ENCODE measurements at regions not wholly inside any gene's neighbourhood (a gene's known extent, or its start where the extent isn't known, plus 50 kb on each side); places are given as distances from the start of the nearest gene placed in this dataset.

DNA sequence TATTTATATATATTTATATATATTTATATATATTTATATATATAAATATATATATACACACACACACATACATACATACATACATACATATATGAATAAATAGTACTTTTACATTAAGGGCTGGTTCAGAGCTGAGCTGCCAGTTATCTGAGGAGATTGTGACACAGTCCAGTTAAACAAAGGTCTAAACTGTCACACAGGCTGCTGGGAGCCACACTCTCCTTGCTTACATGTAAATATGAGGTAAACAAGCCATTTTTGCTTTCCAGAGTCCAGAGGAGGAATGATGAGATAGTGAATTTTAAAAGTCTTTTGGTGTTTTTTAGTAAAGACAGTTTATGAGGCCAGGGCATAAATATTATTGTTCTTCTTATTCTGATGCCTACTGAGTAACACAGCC is 377.5 kb upstream of the PIK3C3 start:
- H3K14ac ChIP-seq (ENCODE audit: insufficient read length), result no peak overlapping the region
- no peak overlapping the region for H2BK120ac ChIP-seq (replicated peaks; ENCODE audit: low read depth, low read length)
- no peak overlapping the region for H2BK5ac ChIP-seq (ENCODE audit: low read depth, low read length)
- no peak overlapping the region for H3K56ac ChIP-seq (replicated peaks; ENCODE audit: insufficient read length, low read depth, low read length)
- no peak overlapping the region for H2BK20ac ChIP-seq (ENCODE audit: low read length)
- H3K4me2 ChIP-seq (ENCODE audit: insufficient read depth in 1 of 2, low read depth in 2 of 2, low read length in 2 of 2), result no peak overlapping the region
- peaks cover 0 to 1% (median 0%) of the 10 kb centered on the region in 4 experiments; a peak in 1 of 7 replicates for H3K27me3 ChIP-seq (replicated peaks in 1 of 4; ENCODE audit: control insufficient read depth in 3 of 4, extremely low read depth in 1 of 4, insufficient read depth in 3 of 4, low read length in 3 of 4)
- no peak overlapping the region for H3K4me3 ChIP-seq (ENCODE audit: extremely low read depth in 1 of 4, insufficient read depth in 2 of 4, low read depth in 3 of 4, low read length in 4 of 4)
- ChIA-PET POLR2A (ENCODE audit: partially characterized antibody) (no interaction called here), CTCF (ENCODE audit: partially characterized antibody) (no interaction called here)
- H4K20me1 ChIP-seq (replicated peaks in 1 of 2; ENCODE audit: control insufficient read depth in 1 of 2, insufficient read depth in 2 of 2, low read length in 2 of 2), result no peaks in the 10 kb centered on the region
- no peak overlapping the region for H3K27ac ChIP-seq (ENCODE audit: low read depth, low read length)
- no peak overlapping the region for H4K8ac ChIP-seq (ENCODE audit: extremely low read depth, insufficient read depth, low read length)
- H3K79me1 ChIP-seq (ENCODE audit: low read depth, low read length), result no peaks in the 10 kb centered on the region
- no peak for FAIRE-seq
- H3K23me2 ChIP-seq (ENCODE audit: low read depth, low read length), result no peaks in the 10 kb centered on the region
- TF ChIP-seq TCF12 (IDR thresholded peaks at IDR 0.05; ENCODE audit: low read depth, low read length), result no peak
- no peak for TF ChIP-seq RBBP5 (IDR thresholded peaks at IDR 0.05; ENCODE audit: borderline replicate concordance, low read depth, low read length)
- H4K5ac ChIP-seq (ENCODE audit: insufficient read length, low read depth, low read length), result no peak overlapping the region
- no peaks in the 10 kb centered on the region for H3K79me2 ChIP-seq (ENCODE audit: control insufficient read depth in 1 of 2, insufficient read depth in 2 of 2, low read length in 2 of 2)
- no peak overlapping the region for H3K9ac ChIP-seq (replicated peaks in 1 of 4; ENCODE audit: extremely low read depth in 1 of 4, low read depth in 3 of 4, low read length in 3 of 4)
- no peak overlapping the region for H3K4ac ChIP-seq (replicated peaks; ENCODE audit: insufficient read length, low read depth, low read length)
- no peak for DNase-seq (ENCODE audit: low read depth in 1 of 2, low spot score in 2 of 2)
- H3K9me3 ChIP-seq (ENCODE audit: insufficient read depth in 2 of 2, low read depth in 1 of 2, low read length in 1 of 2), result no peaks in the 10 kb centered on the region
- H2BK12ac ChIP-seq (ENCODE audit: low read depth, low read length), result no peak overlapping the region
- H3K4me1 ChIP-seq (replicated peaks in 1 of 4; ENCODE audit: control insufficient read depth in 3 of 4, insufficient read depth in 4 of 4, low read length in 3 of 4), result no peaks in the 10 kb centered on the region
- H2AFZ ChIP-seq (ENCODE audit: low read length), result no peak overlapping the region
- no peak overlapping the region for H3K18ac ChIP-seq (ENCODE audit: extremely low read depth, low read length)
- no peak overlapping the region for H4K91ac ChIP-seq (replicated peaks; ENCODE audit: insufficient read length, low read length)
- H3K23ac ChIP-seq (ENCODE audit: insufficient read length), result no peak overlapping the region
- no peaks in the 10 kb centered on the region for H3K36me3 ChIP-seq (ENCODE audit: control insufficient read depth in 2 of 4, insufficient read depth in 4 of 4, low read length in 3 of 4)
- no peak overlapping the region for H2BK15ac ChIP-seq (ENCODE audit: low read length)
- H2AK5ac ChIP-seq (ENCODE audit: low read depth, low read length), result no peak overlapping the region

Measured in H1 (cell line).